SK-N-MC (cell line): ENCODE measurements at regions not wholly inside any gene's neighbourhood (a gene's known extent, or its start where the extent isn't known, plus 50 kb on each side); places are given as distances from the start of the nearest gene placed in this dataset.

ENCODE experiments used
- EZH2 ChIP-seq: fragments of 200-600 bp; sonication (generic); IDR thresholded peaks from one replicate; pipeline ENCODE4 v1.6.1; 2017; ENCODE audit warnings: antibody characterized with exemption
- POLR2AphosphoS5 ChIP-seq: IDR thresholded peaks from 2 replicates; pipeline ENCODE4 v1.6.1; 2012; ENCODE audit warnings: mild to moderate bottlenecking, low read depth, low read length, borderline replicate concordance

DNA sequence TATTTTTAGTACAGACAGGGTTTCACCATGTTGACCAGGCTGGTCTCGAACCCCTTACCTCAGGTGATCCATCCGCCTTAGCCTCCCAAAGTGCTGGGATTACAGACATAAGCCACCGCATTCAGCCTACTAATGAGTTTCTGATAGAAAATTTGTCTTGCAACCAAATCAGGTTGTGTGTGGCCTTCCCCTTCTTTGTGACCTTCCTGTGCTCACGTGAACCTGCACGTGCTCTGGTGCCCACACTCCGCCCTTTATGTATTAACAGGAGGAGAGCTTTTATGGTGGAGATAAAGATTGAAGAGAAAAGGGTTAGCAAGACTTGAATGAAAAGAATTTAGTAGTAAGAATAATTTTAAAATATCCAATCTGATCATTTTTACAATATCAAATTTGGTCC lies 343.5 kb upstream of the TMEM132C start:
- TF ChIP-seq POLR2AphosphoS5 (no peak), EZH2 (no peak)
